GM12878 (cell line): ENCODE measurements at regions not wholly inside any gene's neighbourhood (a gene's known extent, or its start where the extent isn't known, plus 50 kb on each side); places are given as distances from the start of the nearest gene placed in this dataset.

Source experiments
- ATAC-seq: fragments of 200-7000 bp; cut with Tn5 transposase; 3 replicates; pipeline ENCODE4 v1.9.1; 2020; ENCODE audit warnings: mild to moderate bottlenecking, moderate library complexity
- BruUV-seq: library from RNA; stranded (reverse); fragments of 400-500 nt; replicated peaks from 2 replicates; lab custom pipeline; 2021; lab: Mats Ljungman, UMichigan
- CTCF ChIA-PET: fragments of 300-600 bp; sonication (Branson Sonifier 250); formaldehyde crosslinking; extraction: SDS; loops from one replicate; lab custom pipeline; 2021; ENCODE audit warnings: inconsistent platforms; lab: Yijun Ruan, JAX
- POLR2A ChIA-PET: fragments of 350-600 bp; formaldehyde crosslinking; extraction: SDS; loops from one replicate; lab custom pipeline; 2021; ENCODE audit warnings: inconsistent platforms; lab: Charles Lee
- RAD21 ChIA-PET: fragments of 300-600 bp; sonication (Branson Sonifier 250); formaldehyde crosslinking; loops from one replicate; lab custom pipeline; 2023; ENCODE audit warnings: antibody characterized with exemption; ENCODE audit not compliant: unreplicated experiment; lab: Charles Lee
- SMC1A ChIA-PET: fragments of 300-600 bp; sonication (Branson Sonifier 250); formaldehyde crosslinking; loops from one replicate; lab custom pipeline; 2023; ENCODE audit not compliant: unreplicated experiment, uncharacterized antibody; lab: Charles Lee
- DNase-seq: peaks from one replicate; pipeline ENCODE4 v3.0.0-alpha.2; 2011; ENCODE audit warnings: low read depth, low spot score
- FAIRE-seq: peaks from 3 replicates; lab custom pipeline; 2011; peaks lifted over from hg19 to GRCh38; lab: Jason Lieb, UNC
- H2AFZ ChIP-seq: 2 replicates; pipeline ENCODE4 v1.6.0; 2011; ENCODE audit warnings: low read depth, low read length, control low read depth; ENCODE audit not compliant: control insufficient read depth
- H3K27ac ChIP-seq: 2 replicates; pipeline ENCODE4 v1.5.1; 2011; ENCODE audit warnings: control low read depth; ENCODE audit not compliant: control insufficient read depth, insufficient read depth
- H3K27me3 ChIP-seq, 2 experiments: replicated peaks in 1 of 2; 2 replicates each; pipeline versions ENCODE4 v1.6.0 to v1.6.1; 2011; ENCODE audit warnings: low read length in 1 of 2; ENCODE audit not compliant: control insufficient read depth in 2 of 2, insufficient read depth in 2 of 2
- H3K36me3 ChIP-seq, 2 experiments: 2 replicates each; pipeline ENCODE4 v1.5.1; 2011; ENCODE audit warnings: low read length in 1 of 2; ENCODE audit not compliant: control insufficient read depth in 2 of 2, insufficient read depth in 2 of 2
- H3K4me1 ChIP-seq: 2 replicates; pipeline ENCODE4 v1.6.1; 2011; ENCODE audit warnings: mild to moderate bottlenecking, low read length, moderate library complexity, mixed read lengths; ENCODE audit not compliant: control insufficient read depth, insufficient read depth
- H3K4me2 ChIP-seq: 2 replicates; pipeline ENCODE4 v1.6.0; 2011; ENCODE audit warnings: control low read depth; ENCODE audit not compliant: control insufficient read depth, insufficient read depth
- H3K4me3 ChIP-seq: fragments of 200-600 bp; sonication (generic); 2 replicates; pipeline ENCODE4 v1.5.1; 2016
- H3K79me2 ChIP-seq: 2 replicates; pipeline ENCODE4 v1.6.0; 2011; ENCODE audit warnings: low read length; ENCODE audit not compliant: control insufficient read depth, insufficient read depth
- H3K9ac ChIP-seq: 2 replicates; pipeline ENCODE4 v1.8.0; 2011; ENCODE audit warnings: low read length, control low read depth, mixed read lengths; ENCODE audit not compliant: control insufficient read depth, insufficient read depth
- H3K9me3 ChIP-seq: replicated peaks from 3 replicates; pipeline ENCODE4 v1.5.1; 2011; ENCODE audit warnings: mild to moderate bottlenecking, low read length; ENCODE audit not compliant: control insufficient read depth, insufficient read depth
- H4K20me1 ChIP-seq: 2 replicates; pipeline ENCODE4 v1.6.0; 2011; ENCODE audit not compliant: control insufficient read depth, insufficient read depth
- BRCA1 ChIP-seq: IDR thresholded peaks from 2 replicates; pipeline ENCODE4 v1.6.1; 2011; ENCODE audit warnings: low read depth, low read length, improper control_type of control experiment
- EP300 ChIP-seq, 2 experiments: fragments of 150-350 bp in 1 of 2; IDR thresholded peaks; 2 replicates each; pipeline ENCODE4 v1.6.1; 2011 to 2012; ENCODE audit warnings: low read depth in 2 of 2, low read length in 2 of 2, borderline replicate concordance in 1 of 2, improper control_type of control experiment in 1 of 2, inconsistent platforms in 1 of 2; ENCODE audit not compliant: control insufficient read depth in 1 of 2
- MTA2 ChIP-seq: fragments of 450-650 bp; IDR thresholded peaks from 2 replicates; pipeline ENCODE4 v1.6.1; 2016; ENCODE audit warnings: low read depth, mild to moderate bottlenecking, moderate library complexity
- NR2F1 ChIP-seq: fragments of 450-650 bp; conservative IDR thresholded peaks from 2 replicates; pipeline ENCODE4 v1.6.1; 2017; ENCODE audit warnings: mild to moderate bottlenecking
- PML ChIP-seq: IDR thresholded peaks from 2 replicates; pipeline ENCODE4 v1.6.1; 2012; ENCODE audit warnings: low read length, inconsistent platforms
- POLR2A ChIP-seq: IDR thresholded peaks from 2 replicates; pipeline ENCODE4 v1.6.1; 2011; ENCODE audit warnings: low read depth, mild to moderate bottlenecking, low read length
- POU2F2 ChIP-seq: IDR thresholded peaks from 3 replicates; pipeline ENCODE4 v1.6.1; 2011; ENCODE audit warnings: low read depth, mild to moderate bottlenecking, low read length, borderline replicate concordance
- SKIL ChIP-seq: fragments of 450-650 bp; IDR thresholded peaks from 2 replicates; pipeline ENCODE4 v1.6.1; 2017; ENCODE audit warnings: mild to moderate bottlenecking, low read depth, inconsistent platforms; ENCODE audit not compliant: poor library complexity, severe bottlenecking
- SMAD1 ChIP-seq: fragments of 450-650 bp; IDR thresholded peaks from 2 replicates; pipeline ENCODE4 v1.6.1; 2018; ENCODE audit warnings: mild to moderate bottlenecking, low read depth; ENCODE audit not compliant: partially characterized antibody
- SREBF2 ChIP-seq: IDR thresholded peaks from 2 replicates; pipeline ENCODE4 v1.6.1; 2012; ENCODE audit warnings: mild to moderate bottlenecking, low read length
- TAF1 ChIP-seq: IDR thresholded peaks from 2 replicates; pipeline ENCODE4 v1.6.1; 2011; ENCODE audit warnings: mild to moderate bottlenecking, low read depth, low read length, borderline replicate concordance
- TCF3 ChIP-seq: IDR thresholded peaks from 2 replicates; pipeline ENCODE4 v1.6.1; 2012; ENCODE audit warnings: low read depth, mild to moderate bottlenecking, low read length, borderline replicate concordance; ENCODE audit not compliant: insufficient read depth
- WGBS: methylation state at CpG from one replicate; pipeline ENCODE4 v1.1.6; 2016; ENCODE audit warnings: low lambda C conversion rate; ENCODE audit not compliant: insufficient replicate concordance, insufficient coverage; ENCODE audit errors: missing lambda C conversion rate; 5-methylcytosine and 5-hydroxymethylcytosine counted together
- in situ Hi-C: fragments of 300-500 bp; cut with MboI; formaldehyde crosslinking; loops from 9 replicates; pipeline ENCODE4 v1.14.3; 2018; ENCODE audit warnings: mixed read lengths
- intact Hi-C: fragments of 100-400 bp; cut with micrococcal nuclease; formaldehyde crosslinking; loops from one replicate; pipeline ENCODE4 v1.14.2; 2022; ENCODE audit not compliant: unreplicated experiment
- TF ChIP-seq, protein P1 (sequence below): IDR thresholded peaks from 2 replicates; pipeline ENCODE4 v1.6.1; 2012; ENCODE audit warnings: low read depth, low read length, improper control_type of control experiment
- TF ChIP-seq, protein P2 (sequence below): IDR thresholded peaks from 2 replicates; pipeline ENCODE4 v1.6.1; 2012; ENCODE audit warnings: low read length, inconsistent platforms
- TF ChIP-seq, protein P3 (sequence below): IDR thresholded peaks from 2 replicates; pipeline ENCODE4 v1.6.1; 2011; ENCODE audit warnings: low read depth, mild to moderate bottlenecking, low read length, moderate library complexity, borderline replicate concordance; ENCODE audit errors: extremely low read depth

DNA sequence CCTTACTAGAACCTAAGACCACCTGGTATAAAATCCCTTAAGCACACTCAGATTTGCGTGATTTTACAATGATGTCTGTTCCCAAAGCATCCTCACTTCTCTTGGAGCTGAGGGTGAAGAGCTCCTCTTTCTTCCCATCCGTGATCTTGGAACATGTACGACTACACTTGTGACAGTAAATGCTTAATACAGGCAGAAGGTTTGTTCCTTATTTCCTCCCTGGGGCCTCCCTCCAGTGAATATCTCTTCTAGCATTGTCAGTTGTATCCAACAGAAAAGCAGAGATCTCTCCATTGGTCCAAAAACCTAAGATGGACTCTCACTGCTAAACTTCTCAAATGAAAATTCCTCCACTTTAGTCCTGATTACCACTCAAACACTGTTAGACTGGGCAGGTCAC, 103.6 kb upstream of the VPREB1 start (continued):
- TF ChIP-seq SKIL (no peak), POU2F2 (no peak), TAF1 (no peak), NR2F1 (no peak)
- TF ChIP-seq, all 136 proteins: peak for 0

- Histone ChIP-seq H3K9ac (no peak overlapping the region), H3K4me1 (no peaks in the 10 kb centered on the region), H3K4me2 (no peak overlapping the region), H3K27ac (no peak overlapping the region), H4K20me1 (no peaks in the 10 kb centered on the region), H3K36me3 (no peaks in the 10 kb centered on the region), H3K4me3 (no peak overlapping the region), H3K27me3 (no peaks in the 10 kb centered on the region), H2AFZ (no peak overlapping the region), H3K9me3 (no peaks in the 10 kb centered on the region), H3K79me2 (no peaks in the 10 kb centered on the region)
- WGBS: 71% methylated on average over 1 of the region's 1 CpG
- RAD21 ChIA-PET: interaction anchor here (1.0 kb wide), 1 partner anchor 11 kb away, joined by 4 read pairs; no protein-coding TSS in a partner anchor
- intact Hi-C loops: loop anchor here (10.0 kb wide), 1 partner anchor 65 kb away; no protein-coding TSS in a partner anchor
- BruUV-seq: no TSS peak
- in situ Hi-C loops: no loop called here
- SMC1A ChIA-PET: interaction anchor here (1.2 to 3.4 kb wide), 4 partner anchors 9 to 108 kb away, joined by 3 to 13 read pairs (median 4); no protein-coding TSS in a partner anchor
- CTCF ChIA-PET: interaction anchor here (0.5 to 5.3 kb wide), 3 partner anchors 18 to 314 kb away, joined by 3 to 27 read pairs (median 13); no protein-coding TSS in a partner anchor
- no peak for FAIRE-seq
- no peak for DNase-seq
- ATAC-seq: no peak
- no peak for TF ChIP-seq SREBF2
- no peak for TF ChIP-seq BRCA1
- TF ChIP-seq, protein P1, sequence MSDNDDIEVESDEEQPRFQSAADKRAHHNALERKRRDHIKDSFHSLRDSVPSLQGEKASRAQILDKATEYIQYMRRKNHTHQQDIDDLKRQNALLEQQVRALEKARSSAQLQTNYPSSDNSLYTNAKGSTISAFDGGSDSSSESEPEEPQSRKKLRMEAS: no peak
- no peak for TF ChIP-seq MTA2
- no peak for TF ChIP-seq EP300 (IDR thresholded peaks at IDR 0.05; ENCODE audit: borderline replicate concordance in 1 of 2, control insufficient read depth in 1 of 2, low read depth in 2 of 2, low read length in 2 of 2)
- TF ChIP-seq POLR2A: no peak
- TF ChIP-seq, protein P2, sequence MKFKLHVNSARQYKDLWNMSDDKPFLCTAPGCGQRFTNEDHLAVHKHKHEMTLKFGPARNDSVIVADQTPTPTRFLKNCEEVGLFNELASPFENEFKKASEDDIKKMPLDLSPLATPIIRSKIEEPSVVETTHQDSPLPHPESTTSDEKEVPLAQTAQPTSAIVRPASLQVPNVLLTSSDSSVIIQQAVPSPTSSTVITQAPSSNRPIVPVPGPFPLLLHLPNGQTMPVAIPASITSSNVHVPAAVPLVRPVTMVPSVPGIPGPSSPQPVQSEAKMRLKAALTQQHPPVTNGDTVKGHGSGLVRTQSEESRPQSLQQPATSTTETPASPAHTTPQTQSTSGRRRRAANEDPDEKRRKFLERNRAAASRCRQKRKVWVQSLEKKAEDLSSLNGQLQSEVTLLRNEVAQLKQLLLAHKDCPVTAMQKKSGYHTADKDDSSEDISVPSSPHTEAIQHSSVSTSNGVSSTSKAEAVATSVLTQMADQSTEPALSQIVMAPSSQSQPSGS: no peak
- TF ChIP-seq, protein P3, sequence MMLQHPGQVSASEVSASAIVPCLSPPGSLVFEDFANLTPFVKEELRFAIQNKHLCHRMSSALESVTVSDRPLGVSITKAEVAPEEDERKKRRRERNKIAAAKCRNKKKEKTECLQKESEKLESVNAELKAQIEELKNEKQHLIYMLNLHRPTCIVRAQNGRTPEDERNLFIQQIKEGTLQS: no peak
- TF ChIP-seq PML: no peak
- TF ChIP-seq SMAD1: no peak
- no peak for TF ChIP-seq TCF3
- POLR2A ChIA-PET: interaction anchor here (0.6 kb wide), 1 partner anchor 20 kb away, joined by 3 read pairs; no protein-coding TSS in a partner anchor
These were observed 105.2 kb upstream of the VPREB1 start for GRCh38 chr22:22139364-22139763.
